Gastrocnemius medialis (tissue), 4 donors: ENCODE measurements at regions not wholly inside any gene's neighbourhood (a gene's known extent, or its start where the extent isn't known, plus 50 kb on each side); places are given as distances from the start of the nearest gene placed in this dataset.

Source experiments
- ATAC-seq, 2 donors: fragments of 150-250 bp; one replicate each; pipeline ENCODE4 v1.9.1; 2016
- DNase-seq, 2 donors: peaks; one replicate each; pipeline ENCODE4 v3.0.0-alpha.2; 2019
- H3K27ac ChIP-seq, 4 donors: fragments of 200-600 bp; sonication (generic); 1 replicate in 1 of 4; 2 replicates in 3 of 4; pipeline ENCODE4 v1.5.1; 2016 to 2018; ENCODE audit warnings: mild to moderate bottlenecking in 2 of 4, moderate library complexity in 1 of 4
- H3K27me3 ChIP-seq, 3 donors: fragments of 200-600 bp; sonication (generic) in 2 of 3; 1 replicate in 1 of 3; 2 replicates in 2 of 3; pipeline versions ENCODE4 v1.5.1 to v1.6.0; 2016 to 2019; ENCODE audit warnings: mild to moderate bottlenecking in 1 of 3, moderate library complexity in 1 of 3
- H3K36me3 ChIP-seq, 2 donors: fragments of 200-600 bp; sonication (generic) in 1 of 2; one replicate each; pipeline ENCODE4 v1.5.1; 2017 to 2018
- H3K4me1 ChIP-seq, 2 donors: fragments of 200-600 bp; sonication (generic) in 1 of 2; one replicate each; pipeline ENCODE4 v1.5.1; 2016 to 2017; ENCODE audit warnings: mild to moderate bottlenecking in 2 of 2
- H3K4me3 ChIP-seq, 4 donors: fragments of 200-600 bp; sonication (generic) in 3 of 4; 1 replicate in 1 of 4; 2 replicates in 3 of 4; pipeline ENCODE4 v1.5.1; 2016 to 2019; ENCODE audit warnings: mild to moderate bottlenecking in 2 of 4
- H3K9me3 ChIP-seq, 3 donors: fragments of 200-600 bp; sonication (generic) in 2 of 3; 1 replicate in 1 of 3; 2 replicates in 2 of 3; pipeline ENCODE4 v1.5.1; 2016 to 2019
- CTCF ChIP-seq, 5 experiments: fragments of 450-650 bp in 3 of 5; fragments of 200-600 bp in 2 of 5; sonication (generic) in 2 of 5; IDR thresholded peaks in 4 of 5; conservative IDR thresholded peaks in 1 of 5; 1 replicate in 4 of 5; 2 replicates in 1 of 5; pipeline ENCODE4 v1.5.1; 2016 to 2019; ENCODE audit warnings: antibody characterized with exemption in 5 of 5, mild to moderate bottlenecking in 3 of 5, moderate library complexity in 3 of 5
- POLR2A ChIP-seq, 2 donors: fragments of 450-650 bp; IDR thresholded peaks; one replicate each; pipeline ENCODE4 v1.6.1; 2017; ENCODE audit warnings: antibody characterized with exemption in 2 of 2, mild to moderate bottlenecking in 2 of 2, moderate library complexity in 2 of 2
- in situ Hi-C, 4 donors: fragments of 200-750 bp; cut with MboI; loops; one replicate each; pipeline versions ENCODE4 v1.15.0 to v1.8.0; 2017; ENCODE audit warnings: low sequenced_read_pairs in 4 of 4
- intact Hi-C: fragments of 100-400 bp; cut with DNase I; formaldehyde crosslinking; loops from one replicate; pipeline ENCODE4 v1.15.1; 2023; ENCODE audit warnings: low total_unique reads

GRCh38 chr14:97706819-97707218 is 909.6 kb downstream of the VRK1 start:
- Histone ChIP-seq H3K27ac (no peak overlapping the region), H3K4me1 (no peaks in the 10 kb centered on the region), H3K9me3 (no peaks in the 10 kb centered on the region), H3K4me3 (no peak overlapping the region), H3K27me3 (no peaks in the 10 kb centered on the region), H3K36me3 (no peaks in the 10 kb centered on the region)
- no peak for TF ChIP-seq POLR2A (IDR thresholded peaks at IDR 0.05)
- TF ChIP-seq CTCF (IDR thresholded peaks at IDR 0.05 in 4 of 5, conservative IDR thresholded peaks at IDR 0.05 in 1 of 5) = no peak
- in situ Hi-C loops (no loop called here), intact Hi-C loops (no loop called here)
- DNase-seq = no peak
- no peak for ATAC-seq

- intact Hi-C loops (no loop called here), in situ Hi-C loops (no loop called here)
- no peak overlapping the region for H3K4me3 ChIP-seq
- H3K27ac ChIP-seq = no peak overlapping the region
- TF ChIP-seq POLR2A (IDR thresholded peaks at IDR 0.05) = no peak
- no peak for TF ChIP-seq CTCF (IDR thresholded peaks at IDR 0.05 in 4 of 5, conservative IDR thresholded peaks at IDR 0.05 in 1 of 5)
- H3K4me1 ChIP-seq = no peaks in the 10 kb centered on the region
- no peak for ATAC-seq
- no peaks in the 10 kb centered on the region for H3K27me3 ChIP-seq
- no peaks in the 10 kb centered on the region for H3K9me3 ChIP-seq
- DNase-seq = no peak
- H3K36me3 ChIP-seq = no peaks in the 10 kb centered on the region
These were observed 910.4 kb downstream of the VRK1 start for GRCh38 chr14:97707603-97708002.

GRCh38 chr14:97709552-97709951 is 912.4 kb downstream of the VRK1 start:
- intact Hi-C loops (no loop called here), in situ Hi-C loops (no loop called here)
- no peaks in the 10 kb centered on the region for H3K27me3 ChIP-seq
- H3K36me3 ChIP-seq = no peaks in the 10 kb centered on the region
- DNase-seq (no peak), ATAC-seq (no peak)
- TF ChIP-seq CTCF (IDR thresholded peaks at IDR 0.05 in 4 of 5, conservative IDR thresholded peaks at IDR 0.05 in 1 of 5) = no peak
- TF ChIP-seq POLR2A (IDR thresholded peaks at IDR 0.05) = no peak
- H3K27ac ChIP-seq = no peak overlapping the region
- no peak overlapping the region for H3K4me3 ChIP-seq
- no peaks in the 10 kb centered on the region for H3K4me1 ChIP-seq
- H3K9me3 ChIP-seq = no peaks in the 10 kb centered on the region

- DNase-seq = no peak
- H3K4me3 ChIP-seq = no peak overlapping the region
- no peak overlapping the region for H3K27ac ChIP-seq
- in situ Hi-C loops = no loop called here
- no peaks in the 10 kb centered on the region for H3K36me3 ChIP-seq
- no peaks in the 10 kb centered on the region for H3K27me3 ChIP-seq
- no peaks in the 10 kb centered on the region for H3K9me3 ChIP-seq
- no peaks in the 10 kb centered on the region for H3K4me1 ChIP-seq
- no peak for TF ChIP-seq POLR2A (IDR thresholded peaks at IDR 0.05)
- no peak for TF ChIP-seq CTCF (IDR thresholded peaks at IDR 0.05 in 4 of 5, conservative IDR thresholded peaks at IDR 0.05 in 1 of 5)
- ATAC-seq = no peak
- intact Hi-C loops = no loop called here
These were observed 913.5 kb downstream of the VRK1 start for GRCh38 chr14:97710726-97711125.

GRCh38 chr14:97712471-97712870 is 915.3 kb downstream of the VRK1 start:
- intact Hi-C loops (no loop called here), in situ Hi-C loops (no loop called here)
- no peak for ATAC-seq
- Histone ChIP-seq H3K4me1 (no peaks in the 10 kb centered on the region), H3K9me3 (no peaks in the 10 kb centered on the region), H3K4me3 (no peak overlapping the region), H3K27ac (no peak overlapping the region), H3K27me3 (no peaks in the 10 kb centered on the region), H3K36me3 (no peaks in the 10 kb centered on the region)
- DNase-seq = no peak
- TF ChIP-seq POLR2A (IDR thresholded peaks at IDR 0.05) (no peak), CTCF (IDR thresholded peaks at IDR 0.05 in 4 of 5, conservative IDR thresholded peaks at IDR 0.05 in 1 of 5) (no peak)
